ENCODE measurements at regions not wholly inside any gene's neighbourhood (a gene's known extent, or its start where the extent isn't known, plus 50 kb on each side); places are given as distances from the start of the nearest gene placed in this dataset.

- TF ChIP-seq, protein P1, sequence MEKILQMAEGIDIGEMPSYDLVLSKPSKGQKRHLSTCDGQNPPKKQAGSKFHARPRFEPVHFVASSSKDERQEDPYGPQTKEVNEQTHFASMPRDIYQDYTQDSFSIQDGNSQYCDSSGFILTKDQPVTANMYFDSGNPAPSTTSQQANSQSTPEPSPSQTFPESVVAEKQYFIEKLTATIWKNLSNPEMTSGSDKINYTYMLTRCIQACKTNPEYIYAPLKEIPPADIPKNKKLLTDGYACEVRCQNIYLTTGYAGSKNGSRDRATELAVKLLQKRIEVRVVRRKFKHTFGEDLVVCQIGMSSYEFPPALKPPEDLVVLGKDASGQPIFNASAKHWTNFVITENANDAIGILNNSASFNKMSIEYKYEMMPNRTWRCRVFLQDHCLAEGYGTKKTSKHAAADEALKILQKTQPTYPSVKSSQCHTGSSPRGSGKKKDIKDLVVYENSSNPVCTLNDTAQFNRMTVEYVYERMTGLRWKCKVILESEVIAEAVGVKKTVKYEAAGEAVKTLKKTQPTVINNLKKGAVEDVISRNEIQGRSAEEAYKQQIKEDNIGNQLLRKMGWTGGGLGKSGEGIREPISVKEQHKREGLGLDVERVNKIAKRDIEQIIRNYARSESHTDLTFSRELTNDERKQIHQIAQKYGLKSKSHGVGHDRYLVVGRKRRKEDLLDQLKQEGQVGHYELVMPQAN (conservative IDR thresholded peaks at IDR 0.05), result no peak
- TF ChIP-seq FOXM1 (IDR thresholded peaks at IDR 0.05; ENCODE audit: low read depth, low read length) (no peak), FOXK2 (IDR thresholded peaks at IDR 0.05) (no peak), YBX1 (IDR thresholded peaks at IDR 0.05) (no peak), E2F8 (IDR thresholded peaks at IDR 0.05; ENCODE audit: low read depth, partially characterized antibody) (no peak)
Measured at GRCh38 chr18:22509423-22509822, 91.7 kb upstream of the CTAGE1 start (continued).

- H3K9me3 ChIP-seq (replicated peaks; ENCODE audit: control insufficient read depth, insufficient read depth, low read length), result no peaks in the 10 kb centered on the region
- WGBS (ENCODE audit: insufficient coverage, insufficient replicate concordance, low lambda C conversion rate, missing lambda C conversion rate), result 27% methylated on average over 1 of the region's 1 CpG
- POLR2A ChIA-PET, result no interaction called here
- H3K9ac ChIP-seq (ENCODE audit: control insufficient read depth, insufficient read depth, low read length), result no peak overlapping the region
- ATAC-seq (no peak), DNase-seq (ENCODE audit: low read depth, low spot score) (no peak), FAIRE-seq (no peak)
- no peaks in the 10 kb centered on the region for H3K4me1 ChIP-seq (ENCODE audit: control insufficient read depth, insufficient read depth, low read length)
- CTCF ChIA-PET, result interaction anchor here (0.6 kb wide), 1 partner anchor 46 kb away, joined by 3 read pairs; no protein-coding TSS in a partner anchor
- no peaks in the 10 kb centered on the region for H3K36me3 ChIP-seq (ENCODE audit: control insufficient read depth in 2 of 2, insufficient read depth in 2 of 2, low read length in 1 of 2)
- H3K4me3 ChIP-seq, result no peak overlapping the region
- no peaks in the 10 kb centered on the region for H3K79me2 ChIP-seq (ENCODE audit: control insufficient read depth, insufficient read depth, low read length)
- no peak overlapping the region for H3K4me2 ChIP-seq (ENCODE audit: control insufficient read depth, insufficient read depth)
- no peak overlapping the region for H2AFZ ChIP-seq (ENCODE audit: control insufficient read depth, low read depth, low read length)
- intact Hi-C loops (cut with micrococcal nuclease; ENCODE audit: unreplicated experiment), result no loop called here
- H3K27me3 ChIP-seq (replicated peaks in 1 of 2; ENCODE audit: control insufficient read depth in 2 of 2, insufficient read depth in 2 of 2, low read length in 1 of 2), result no peaks in the 10 kb centered on the region; a peak in 1 of 4 replicates
- in situ Hi-C loops (cut with MboI), result no loop called here
- BruUV-seq (replicated peaks), result no TSS peak
- no peak overlapping the region for H3K27ac ChIP-seq (ENCODE audit: control insufficient read depth, insufficient read depth)
- H4K20me1 ChIP-seq (ENCODE audit: control insufficient read depth, insufficient read depth), result no peaks in the 10 kb centered on the region
- SMC1A ChIA-PET (ENCODE audit: uncharacterized antibody, unreplicated experiment), result no interaction called here
- RAD21 ChIA-PET (ENCODE audit: unreplicated experiment), result no interaction called here
- no peak for TF ChIP-seq SMAD5 (IDR thresholded peaks at IDR 0.05; ENCODE audit: low read depth)
- TF ChIP-seq SMARCA5 (IDR thresholded peaks at IDR 0.05), result no peak
- TF ChIP-seq SP1 (IDR thresholded peaks at IDR 0.05; ENCODE audit: low read depth, low read length), result no peak
- no peak for TF ChIP-seq BRCA1 (IDR thresholded peaks at IDR 0.05; ENCODE audit: low read depth, low read length)
- no peak for TF ChIP-seq MEF2B (IDR thresholded peaks at IDR 0.05; ENCODE audit: partially characterized antibody, poor library complexity, severe bottlenecking)
- TF ChIP-seq ZBTB11 (CRISPR knock-in tag; IDR thresholded peaks at IDR 0.05), result no peak
- TF ChIP-seq DPF2 (IDR thresholded peaks at IDR 0.05), result no peak
- no peak for TF ChIP-seq EGR1 (IDR thresholded peaks at IDR 0.05; ENCODE audit: borderline replicate concordance in 1 of 2, low read depth in 2 of 2, low read length in 2 of 2)
- no peak for TF ChIP-seq ZZZ3 (IDR thresholded peaks at IDR 0.05; ENCODE audit: control insufficient read depth, insufficient read length, low read depth)
- no peak for TF ChIP-seq POLR2A (IDR thresholded peaks at IDR 0.05; ENCODE audit: low read depth, low read length)
- no peak for TF ChIP-seq RB1 (IDR thresholded peaks at IDR 0.05; ENCODE audit: borderline replicate concordance)
- no peak for TF ChIP-seq NFIC (IDR thresholded peaks at IDR 0.05; ENCODE audit: low read depth, low read length)
- no peak for TF ChIP-seq CEBPB (IDR thresholded peaks at IDR 0.05; ENCODE audit: borderline replicate concordance in 1 of 2, low read depth in 2 of 2, low read length in 2 of 2)
Measured at GRCh38 chr18:22510697-22511096, 93.0 kb upstream of the CTAGE1 start.

All from GM12878 (cell line).